ENCODE measurements at regions not wholly inside any gene's neighbourhood (a gene's known extent, or its start where the extent isn't known, plus 50 kb on each side); places are given as distances from the start of the nearest gene placed in this dataset.

GRCh38 chr7:106795084-106795876 lies 69.8 kb upstream of the PIK3CG start:
- no peak for DNase-seq (ENCODE audit: insufficient read length, low spot score)
- no peak for TF ChIP-seq CTCF (IDR thresholded peaks at IDR 0.05; ENCODE audit: insufficient read depth, missing control alignments)
- FAIRE-seq, result no peak

GRCh38 chr7:106795877-106796231 lies 69.2 kb upstream of the PIK3CG start:
- TF ChIP-seq CTCF (IDR thresholded peaks at IDR 0.05; ENCODE audit: insufficient read depth, missing control alignments), result no peak
- no peak for FAIRE-seq
- no peak for DNase-seq (ENCODE audit: insufficient read length, low spot score)

- no peak for FAIRE-seq
- no peak for TF ChIP-seq CTCF (IDR thresholded peaks at IDR 0.05; ENCODE audit: insufficient read depth, missing control alignments)
- no peak for DNase-seq (ENCODE audit: insufficient read length, low spot score)
Observed at GRCh38 chr7:106797937-106798336, 67.1 kb upstream of the PIK3CG start.

GRCh38 chr7:106802589-106802988 lies 62.5 kb upstream of the PIK3CG start:
- FAIRE-seq, result no peak

GRCh38 chr7:106806556-106806955 lies 58.5 kb upstream of the PIK3CG start:
- FAIRE-seq (no peak), DNase-seq (ENCODE audit: insufficient read length, low spot score) (no peak)
- no peak for TF ChIP-seq CTCF (IDR thresholded peaks at IDR 0.05; ENCODE audit: insufficient read depth, missing control alignments)

More at GRCh38 chr7:106802589-106802988, 62.5 kb upstream of the PIK3CG start:
- DNase-seq (ENCODE audit: insufficient read length, low spot score), result no peak
- TF ChIP-seq CTCF (IDR thresholded peaks at IDR 0.05; ENCODE audit: insufficient read depth, missing control alignments), result no peak

- DNase-seq (ENCODE audit: insufficient read length, low spot score), result no peak
- FAIRE-seq, result no peak
- TF ChIP-seq CTCF (IDR thresholded peaks at IDR 0.05; ENCODE audit: insufficient read depth, missing control alignments), result no peak
Observed at GRCh38 chr7:106807474-106807873, 57.6 kb upstream of the PIK3CG start.

GRCh38 chr7:106808967-106809635 lies 56.0 kb upstream of the PIK3CG start:
- FAIRE-seq (no peak), DNase-seq (ENCODE audit: insufficient read length, low spot score) (no peak)
- TF ChIP-seq CTCF (IDR thresholded peaks at IDR 0.05; ENCODE audit: insufficient read depth, missing control alignments), result no peak
